ENCODE measurements at regions not wholly inside any gene's neighbourhood (a gene's known extent, or its start where the extent isn't known, plus 50 kb on each side); places are given as distances from the start of the nearest gene placed in this dataset.
A peak's percentile ranks its signal among the peaks of the same experiment; 100 is the strongest.
"Not testable (repeated sequence)": the region's sequence is repeated elsewhere in the genome, so short reads cannot be mapped to it uniquely, and the experiment has no call there.

DNA sequence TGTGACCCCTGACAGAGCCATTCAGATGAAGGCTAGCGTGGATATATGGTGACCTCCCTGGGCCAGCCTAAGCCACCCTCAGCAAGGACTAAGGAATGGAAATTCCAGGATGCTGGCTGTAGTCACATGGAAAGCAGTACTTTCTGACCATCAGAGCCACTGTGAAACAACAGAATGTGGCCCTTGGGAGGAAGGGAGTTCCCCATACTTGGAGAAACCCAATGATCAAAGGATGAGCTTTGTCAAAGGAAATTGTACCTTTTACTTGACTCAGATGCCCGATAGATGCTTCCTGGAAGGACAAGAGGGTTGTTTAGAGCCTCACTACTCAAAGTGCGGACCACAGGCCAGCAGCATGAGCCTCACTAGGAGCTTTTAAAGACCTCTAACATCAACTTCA is 484.5 kb upstream of the PROK2 start:
- no peak for DNase-seq

- not testable (repeated sequence) for DNase-seq
These were observed 482.1 kb upstream of the PROK2 start for GRCh38 chr3:72266921-72267524.

- no peak for DNase-seq
These were observed 481.0 kb upstream of the PROK2 start for GRCh38 chr3:72266016-72266370.

DNA sequence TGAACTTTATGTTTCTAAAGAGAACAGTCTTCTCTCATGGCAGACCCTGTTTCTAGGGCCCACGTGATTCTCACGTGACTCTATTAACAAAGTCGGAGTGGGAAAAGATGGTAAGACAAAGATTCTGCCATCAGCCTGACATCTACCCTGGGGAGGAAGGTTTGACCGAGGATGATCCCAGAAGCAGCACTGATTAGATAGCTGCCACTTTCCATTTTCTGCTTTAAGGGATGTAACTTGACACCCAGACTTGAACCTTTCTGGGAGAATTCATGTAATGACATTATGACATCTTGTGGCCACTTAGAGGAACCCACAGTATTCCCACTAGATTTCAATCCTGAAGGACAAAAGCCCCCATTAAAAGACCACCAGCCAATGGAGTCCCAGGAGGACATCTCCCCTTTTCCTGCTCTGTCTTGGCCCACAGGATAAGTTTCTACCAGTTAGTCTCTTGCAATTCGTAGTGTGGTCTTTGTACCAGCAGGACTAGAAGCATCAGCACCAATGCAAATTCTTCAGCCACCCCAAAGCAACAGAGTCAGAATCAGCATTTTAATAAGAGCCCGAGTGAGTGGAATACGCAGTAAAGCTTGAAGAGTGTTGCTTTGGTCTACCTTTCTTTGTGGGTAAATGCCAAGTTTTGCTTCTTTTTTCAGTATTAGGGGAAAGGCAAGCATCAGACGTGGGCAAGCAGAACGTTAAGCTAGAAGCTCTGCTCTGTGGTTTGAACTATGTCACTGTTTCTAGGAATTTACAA is 480.5 kb upstream of the PROK2 start:
- no peak for DNase-seq

- DNase-seq = no peak
These were observed 478.5 kb upstream of the PROK2 start for GRCh38 chr3:72263223-72263990.

DNA sequence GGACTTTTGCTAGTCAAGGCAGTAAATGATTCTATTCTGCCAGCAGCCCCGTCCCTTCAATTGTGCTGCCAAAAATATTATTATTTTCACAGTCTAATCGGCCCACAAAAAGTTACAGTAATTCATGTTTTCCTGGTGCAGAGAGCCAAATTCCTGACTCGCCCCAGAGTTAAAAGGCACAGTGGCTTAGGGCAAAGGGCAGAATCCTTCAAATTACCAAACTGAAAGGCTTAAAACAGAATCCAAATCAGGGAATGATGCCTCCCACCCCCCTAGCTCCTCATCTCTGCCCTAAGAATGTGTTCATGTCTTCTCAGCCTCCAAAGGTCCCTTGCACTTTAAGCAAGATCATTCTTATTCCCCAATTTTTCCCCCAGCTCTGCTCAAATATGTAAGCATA is 477.8 kb upstream of the PROK2 start:
- DNase-seq = no peak

DNA sequence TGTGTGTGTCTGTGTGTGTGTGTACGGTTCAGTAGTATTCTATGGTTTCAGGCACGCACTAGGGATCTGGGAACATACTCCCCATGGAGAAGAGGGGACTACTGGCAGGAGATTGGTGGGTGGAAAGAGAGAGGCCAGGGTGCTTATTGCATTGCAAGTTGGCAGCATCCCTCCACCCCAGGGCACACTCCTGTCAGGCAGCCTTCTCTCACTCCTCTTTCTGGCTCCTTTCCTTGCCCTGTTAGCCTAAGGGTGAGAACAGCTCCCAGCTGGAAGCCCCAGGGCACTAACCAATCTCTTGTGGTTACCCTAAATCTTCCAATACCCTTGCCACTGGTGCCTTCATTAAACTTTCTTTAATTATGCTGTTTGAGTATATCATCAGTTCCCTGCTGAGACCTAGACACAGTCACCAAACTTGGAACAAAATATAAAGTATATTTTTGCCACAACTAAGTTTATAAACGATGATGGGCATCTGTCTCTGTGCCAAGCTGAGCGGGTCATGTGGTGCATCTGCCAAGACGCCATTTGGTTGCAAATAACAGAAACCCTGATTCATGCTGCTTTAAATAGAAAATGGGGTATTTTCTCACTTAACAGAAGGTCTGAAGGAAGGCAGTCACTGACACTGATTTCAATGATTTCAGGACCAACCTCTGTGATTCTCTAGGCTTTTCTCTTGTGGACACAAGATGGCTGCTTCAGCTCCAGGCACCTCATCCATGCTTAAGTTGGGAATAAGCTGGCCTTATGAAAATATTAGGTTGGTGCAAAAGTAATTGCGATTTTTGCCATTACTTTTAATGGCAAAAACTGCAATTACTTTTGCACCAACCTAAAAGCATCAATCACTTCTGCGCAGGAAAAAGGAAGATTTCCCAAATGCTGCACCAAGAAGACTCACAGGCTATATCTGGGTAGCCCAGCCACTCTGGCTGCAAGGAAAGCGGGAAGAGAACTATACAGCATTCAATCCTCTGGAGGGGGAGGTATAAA is 476.9 kb upstream of the PROK2 start:
- DNase-seq = no peak

- DNase-seq = no peak
These were observed 475.6 kb upstream of the PROK2 start for GRCh38 chr3:72260588-72260910.

DNA sequence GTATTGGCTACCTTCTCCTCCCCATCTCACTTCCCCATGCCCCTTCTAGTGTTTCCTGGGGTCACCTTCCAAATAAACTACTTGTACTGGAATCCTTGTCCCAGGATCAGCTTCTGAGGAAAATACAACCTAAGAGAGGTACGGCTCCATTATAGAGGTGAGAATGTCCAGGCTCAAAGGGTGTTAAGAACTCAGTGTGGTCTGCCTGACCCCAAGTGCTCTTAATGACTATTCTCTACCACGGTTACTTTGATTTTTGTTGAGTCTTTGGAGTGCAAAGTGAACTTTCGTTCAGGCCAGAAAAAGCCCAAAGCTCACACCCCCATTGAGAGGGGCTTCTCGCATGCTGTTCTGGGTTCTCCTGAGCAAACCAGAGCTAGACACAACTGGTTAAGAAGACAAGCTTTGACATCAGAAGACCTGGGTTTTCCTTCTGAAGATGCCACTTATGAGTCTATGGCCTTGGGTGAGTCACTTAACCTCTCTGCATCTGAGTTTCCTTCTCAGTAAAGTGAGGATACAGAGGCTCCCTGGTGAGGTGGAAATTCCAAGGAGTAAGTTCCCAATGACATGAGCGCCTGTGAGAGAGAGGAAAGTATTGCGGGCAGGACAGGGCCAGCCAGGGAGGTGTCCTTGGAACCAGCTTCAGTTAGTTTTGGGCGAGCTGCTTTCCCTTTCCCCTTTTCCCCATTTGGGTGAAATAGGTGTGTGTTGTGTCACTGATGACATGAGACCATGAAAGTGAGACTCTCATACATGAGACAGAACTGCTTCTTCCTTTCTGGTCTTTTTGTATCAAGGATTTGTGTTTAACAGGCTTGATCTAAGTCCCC is 475.0 kb upstream of the PROK2 start:
- peak; percentile 18 for DNase-seq

DNA sequence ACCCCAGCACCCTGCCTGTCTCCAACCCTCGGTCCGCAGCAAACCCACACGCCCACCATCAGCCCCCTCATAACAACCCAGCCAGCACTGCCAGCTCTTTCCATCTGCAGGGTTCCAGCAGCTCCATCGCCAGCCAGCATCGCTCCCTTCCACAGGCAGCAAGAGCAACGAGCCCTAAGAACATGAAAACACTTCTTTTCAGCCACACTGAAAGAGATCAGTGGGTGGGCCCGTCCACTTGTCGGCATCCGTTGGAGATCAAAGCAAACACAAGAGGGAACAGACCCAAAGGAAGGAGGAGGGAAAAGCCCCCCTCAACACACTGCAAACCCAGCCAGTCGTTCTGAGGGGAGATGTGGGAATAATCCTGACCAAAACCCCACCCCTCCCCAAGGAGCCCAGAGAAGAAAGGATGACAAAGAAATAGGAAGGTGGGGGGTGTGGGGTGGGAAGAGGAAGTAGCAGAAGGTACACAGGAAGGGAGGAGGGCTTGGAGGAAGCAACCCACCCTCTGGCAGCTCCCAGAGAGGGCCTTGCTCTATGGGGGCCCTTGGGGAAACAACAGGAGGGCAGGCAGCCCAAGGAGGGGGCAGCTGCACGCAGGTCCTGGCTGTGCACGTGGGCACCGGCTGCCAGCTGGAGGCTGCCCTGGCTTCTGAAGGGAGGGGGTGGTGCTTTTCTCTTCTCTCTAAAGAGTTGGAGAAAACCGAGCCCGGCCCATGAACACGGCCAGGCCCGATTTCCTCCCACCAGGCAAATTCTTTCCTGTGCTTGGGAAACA is 473.6 kb upstream of the PROK2 start:
- DNase-seq = no peak

DNA sequence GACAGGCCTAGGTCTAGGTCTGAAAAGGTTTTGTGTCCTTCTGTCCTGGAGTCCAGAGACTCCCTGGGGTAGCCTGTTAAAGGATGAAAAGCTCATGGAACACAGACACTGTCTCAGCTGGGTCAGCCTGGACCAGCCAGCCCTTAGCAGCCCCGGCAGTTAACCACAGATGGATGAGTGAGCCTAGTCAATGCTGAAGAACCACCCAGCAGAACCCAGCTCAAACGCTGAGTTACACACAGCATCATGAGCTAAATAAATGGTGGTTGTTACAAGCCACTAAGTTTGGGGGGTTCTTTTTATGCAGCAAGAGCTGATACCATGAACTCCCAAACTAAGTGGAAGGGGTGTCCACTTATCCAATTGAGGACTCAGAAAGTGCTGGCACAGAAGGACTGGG is 472.8 kb upstream of the PROK2 start:
- DNase-seq = no peak

GRCh38 chr3:72257203-72257602 is 472.3 kb upstream of the PROK2 start:
- DNase-seq = no peak

DNA sequence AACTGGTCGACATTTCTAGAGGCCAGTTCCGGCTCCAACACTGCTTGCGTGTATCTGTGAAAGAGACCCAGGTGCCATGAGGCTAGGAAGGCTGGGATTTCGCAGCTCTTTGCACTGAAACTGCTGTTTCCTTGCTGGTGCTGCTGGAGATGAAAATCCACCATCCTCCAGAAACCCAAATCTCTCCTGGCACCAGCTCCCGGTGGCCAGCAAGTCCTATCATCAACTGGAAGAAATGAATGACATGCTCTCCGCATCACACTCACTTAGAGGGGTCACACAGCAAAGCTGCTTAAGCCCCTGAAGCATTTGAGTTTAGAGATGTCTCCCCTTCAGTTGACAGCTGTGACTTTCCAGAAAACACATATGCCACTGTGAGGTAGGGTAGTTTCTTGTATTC is 471.8 kb upstream of the PROK2 start:
- no peak for DNase-seq

GRCh38 chr3:72255791-72256559 is 471.0 kb upstream of the PROK2 start:
- no peak for DNase-seq

DNA sequence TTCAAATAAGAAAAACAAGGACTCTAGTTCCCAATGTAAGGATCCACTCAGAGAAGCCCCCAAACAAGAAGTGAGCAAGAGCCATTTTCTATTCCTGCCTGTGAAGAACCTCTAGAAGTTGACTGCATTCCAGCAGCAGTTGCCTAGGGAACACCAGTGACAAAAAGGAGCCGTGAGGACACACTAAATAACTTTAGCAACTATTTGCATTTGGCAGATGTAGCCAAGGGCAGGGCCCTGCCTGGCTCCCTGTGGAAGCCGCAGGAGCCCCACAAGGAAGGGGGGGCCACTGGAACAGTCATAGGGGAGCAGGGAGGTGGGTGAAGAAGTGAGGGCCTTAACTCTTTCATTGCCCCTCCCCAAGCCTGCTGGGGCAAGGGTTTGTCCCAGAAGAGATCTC is 470.2 kb upstream of the PROK2 start:
- no peak for DNase-seq

DNA sequence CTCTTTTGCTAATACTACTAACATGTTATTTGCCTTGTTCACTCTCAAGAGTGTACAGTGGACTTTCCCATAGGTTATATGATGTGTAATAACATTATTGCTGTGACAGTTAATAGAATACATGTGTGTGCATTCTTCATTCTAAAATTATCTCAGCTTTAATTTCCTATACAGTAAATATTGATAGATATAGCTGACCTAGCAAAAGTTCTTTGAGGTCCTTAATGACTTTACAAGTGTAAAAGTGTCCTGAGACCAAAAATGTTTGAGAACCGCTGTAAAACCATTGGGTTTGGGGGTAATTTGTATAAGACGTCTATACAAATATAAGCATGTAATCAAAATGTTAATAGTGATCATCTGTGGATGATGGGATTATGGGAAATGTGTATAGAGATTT is 469.5 kb upstream of the PROK2 start:
- no peak for DNase-seq

- no peak for DNase-seq
These were observed 465.8 kb upstream of the PROK2 start for GRCh38 chr3:72250725-72251124.

DNA sequence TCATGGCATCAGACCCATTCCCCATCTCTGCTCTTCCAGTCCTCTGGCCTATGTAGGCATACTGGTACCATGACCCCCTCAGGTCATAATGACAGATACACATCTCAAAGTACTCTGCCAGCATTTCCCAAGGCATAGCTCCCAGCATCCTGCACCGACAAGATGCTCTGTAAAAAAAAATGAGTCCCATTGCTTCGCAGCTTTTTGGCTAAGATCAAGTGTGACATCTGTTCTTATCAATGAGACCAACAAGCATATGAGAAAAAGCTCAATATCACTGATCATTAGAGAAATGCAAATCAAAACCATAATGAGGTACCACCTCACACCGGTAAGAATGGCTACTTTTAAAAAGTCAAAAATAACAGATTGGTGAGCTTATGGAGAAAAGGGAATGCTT is 463.9 kb upstream of the PROK2 start:
- no peak for DNase-seq

- no peak for DNase-seq
These were observed 463.4 kb upstream of the PROK2 start for GRCh38 chr3:72248389-72248761.

GRCh38 chr3:72247645-72248388 is 462.9 kb upstream of the PROK2 start:
- no peak for DNase-seq
